HT-29 (cell line): ENCODE measurements at regions not wholly inside any gene's neighbourhood (a gene's known extent, or its start where the extent isn't known, plus 50 kb on each side); places are given as distances from the start of the nearest gene placed in this dataset.

ENCODE experiments used
- DNase-seq: peaks from one replicate; pipeline ENCODE4 v3.0.0-alpha.2; 2015; ENCODE audit warnings: low spot score

GRCh38 chr3:84877092-84877491, 81.7 kb upstream of the CADM2 start:
- DNase-seq = no peak

GRCh38 chr3:84881288-84881687, 77.5 kb upstream of the CADM2 start:
- no peak for DNase-seq

GRCh38 chr3:84885199-84885882, 73.4 kb upstream of the CADM2 start:
- DNase-seq = no peak

DNA sequence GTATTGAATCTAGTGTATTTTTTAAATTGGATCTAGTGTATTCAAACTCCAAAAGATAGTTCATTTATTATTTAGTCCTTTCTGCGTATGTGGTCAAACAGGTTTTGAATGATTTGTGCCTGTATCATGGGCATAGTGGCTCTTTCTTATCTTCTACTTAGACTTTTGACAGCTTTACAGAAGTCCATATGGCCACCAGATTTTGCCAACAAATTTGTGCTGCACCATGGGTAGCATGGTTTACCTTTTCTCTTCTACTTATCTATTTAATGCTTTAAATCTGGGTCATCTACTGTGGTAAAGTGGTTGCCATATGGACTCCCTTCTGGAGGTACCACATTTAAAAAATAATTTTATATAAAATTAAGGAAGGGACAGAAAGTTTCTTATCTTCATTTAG, 66.9 kb upstream of the CADM2 start:
- no peak for DNase-seq

DNA sequence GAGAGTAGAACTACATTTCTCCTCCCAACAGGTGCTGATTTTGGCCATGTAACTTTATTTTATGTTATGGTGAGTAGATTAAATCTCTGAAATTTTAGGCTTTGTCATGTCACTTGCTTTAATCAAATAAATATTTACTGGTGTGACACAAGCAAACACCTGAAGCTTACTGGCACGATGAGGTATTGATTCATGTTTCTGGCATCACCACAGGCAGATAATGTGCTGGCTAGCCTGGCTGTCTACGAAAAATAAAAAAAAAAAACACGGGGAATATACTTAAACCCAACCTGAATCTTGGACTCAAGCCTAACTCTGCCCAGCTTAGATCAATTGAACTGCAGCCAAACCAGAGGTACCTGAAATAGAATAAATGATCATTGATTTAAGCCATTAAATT, 65.6 kb upstream of the CADM2 start:
- no peak for DNase-seq

GRCh38 chr3:84904212-84904611, 54.6 kb upstream of the CADM2 start:
- DNase-seq = no peak

DNA sequence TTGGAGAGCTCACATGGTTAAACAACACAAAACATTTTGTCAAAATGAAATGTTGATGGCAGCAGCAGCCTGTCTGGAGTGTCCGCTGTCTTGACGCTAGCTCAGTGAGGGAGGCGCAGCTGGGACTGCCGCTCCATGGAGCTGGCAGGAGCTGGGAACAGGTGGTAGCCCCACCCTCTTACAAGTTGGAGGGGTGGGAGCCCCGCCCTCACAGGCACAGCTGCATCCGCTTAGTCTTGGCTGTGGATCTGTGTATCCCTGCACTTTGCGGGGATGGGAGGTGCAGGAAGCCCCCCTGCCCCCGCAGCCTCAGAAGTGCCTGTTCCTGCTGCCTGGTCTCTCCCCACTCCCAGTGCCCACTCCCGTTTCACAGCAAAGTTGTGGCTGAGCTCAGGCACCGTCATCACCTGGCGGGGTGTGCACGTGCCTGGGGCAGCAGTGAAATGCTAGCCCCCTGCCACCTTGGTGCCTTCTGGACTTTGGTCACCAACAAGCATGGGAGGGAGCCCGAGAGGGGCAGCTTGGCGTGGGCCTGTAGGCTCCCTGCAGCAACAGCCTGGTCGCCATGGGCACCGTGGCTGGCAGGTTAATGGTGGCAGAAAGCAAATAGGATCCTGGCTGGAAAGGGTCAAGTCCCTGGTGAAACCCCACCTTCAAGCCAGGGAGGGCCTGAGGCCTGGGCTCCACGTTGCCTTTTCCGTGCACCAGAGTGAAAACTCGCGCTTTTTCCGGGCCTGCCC, 53.8 kb upstream of the CADM2 start:
- DNase-seq = no peak

DNA sequence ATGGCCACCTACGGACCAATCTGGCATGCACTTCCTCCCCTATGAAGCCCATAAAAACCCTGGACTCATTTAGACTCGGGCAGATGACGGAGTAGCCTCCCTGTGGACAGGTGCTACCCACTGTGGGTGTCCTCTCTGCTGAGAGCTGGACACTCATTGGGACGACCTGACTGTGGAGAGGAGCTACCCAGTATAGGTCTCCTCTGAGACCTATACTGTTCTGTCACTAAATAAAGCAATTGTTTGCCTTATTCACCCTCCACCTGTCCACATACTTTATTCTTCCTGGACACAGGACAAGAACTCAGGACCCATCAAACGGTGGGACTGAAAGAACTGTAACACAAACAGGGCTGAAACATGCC, 53.3 kb upstream of the CADM2 start:
- DNase-seq = no peak

DNA sequence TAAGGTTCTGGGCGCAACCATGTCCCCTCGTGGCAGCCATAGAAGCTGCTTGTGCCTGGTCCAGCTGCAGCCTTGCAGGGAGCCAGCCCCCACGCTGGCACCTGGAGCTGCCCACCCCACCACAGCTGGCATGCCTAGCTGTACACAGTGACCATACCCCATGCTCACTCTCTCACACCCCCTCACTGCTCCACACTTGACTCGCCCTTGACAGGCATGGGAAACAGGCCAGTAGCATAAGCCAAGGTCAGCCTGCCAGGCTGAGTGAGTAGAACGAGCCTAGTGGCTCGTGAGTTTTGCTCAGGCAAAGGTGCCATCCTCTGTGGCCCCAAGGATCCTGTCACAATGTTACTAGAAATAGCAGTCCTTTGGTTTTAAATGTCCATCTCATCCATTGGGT, 52.7 kb upstream of the CADM2 start:
- DNase-seq = no peak
